Posterior vena cava (tissue), 2 donors: ENCODE measurements at regions not wholly inside any gene's neighbourhood (a gene's known extent, or its start where the extent isn't known, plus 50 kb on each side); places are given as distances from the start of the nearest gene placed in this dataset.

Experiments used
- DNase-seq: peaks from one replicate; pipeline ENCODE4 v3.0.0-alpha.2; 2020; ENCODE audit warnings: low spot score
- intact Hi-C, 2 donors: fragments of 100-400 bp; cut with DNase I; formaldehyde crosslinking; loops; one replicate each; pipeline versions ENCODE4 v1.14.1 to v1.14.2; 2022 to 2023
- donor health status: DM: yes; HTN: yes; CAD: no.
- donor health status: DM: yes; HTN: yes; CAD: no.

- no peak for DNase-seq
- intact Hi-C loops = no loop called here
These were observed 67.8 kb downstream of the GP2 start for GRCh38 chr16:20259541-20259940.

GRCh38 chr16:20257234-20257633, 70.1 kb downstream of the GP2 start:
- DNase-seq = no peak
- intact Hi-C loops = no loop called here

GRCh38 chr16:20255002-20255401, 72.3 kb downstream of the GP2 start:
- no peak for DNase-seq
- intact Hi-C loops = no loop called here

- DNase-seq = no peak
- intact Hi-C loops = no loop called here
These were observed 73.5 kb downstream of the GP2 start for GRCh38 chr16:20253825-20254224.

- intact Hi-C loops = loop anchor here in 1 of 2 donors (5.0 kb wide), 1 partner anchor 523 kb away; no protein-coding TSS in a partner anchor
These were observed 78.1 kb downstream of the GP2 start for GRCh38 chr16:20249211-20249610.

GRCh38 chr16:20247076-20247475, 80.2 kb downstream of the GP2 start:
- intact Hi-C loops = loop anchor here in 1 of 2 donors (5.0 kb wide), 1 partner anchor 525 kb away; no protein-coding TSS in a partner anchor
- no peak for DNase-seq

More at GRCh38 chr16:20249211-20249610, 78.1 kb downstream of the GP2 start:
- no peak for DNase-seq

- no peak for DNase-seq
- intact Hi-C loops = no loop called here
These were observed 83.5 kb downstream of the GP2 start for GRCh38 chr16:20243731-20244281.

GRCh38 chr16:20242568-20243255, 84.6 kb downstream of the GP2 start:
- DNase-seq = no peak
- intact Hi-C loops = no loop called here

GRCh38 chr16:20241321-20241720, 86.0 kb downstream of the GP2 start:
- no peak for DNase-seq
- intact Hi-C loops = no loop called here

- DNase-seq = no peak
- intact Hi-C loops = no loop called here
These were observed 90.6 kb downstream of the GP2 start for GRCh38 chr16:20236579-20237289.

- intact Hi-C loops = no loop called here
- no peak for DNase-seq
These were observed 102.0 kb downstream of the GP2 start for GRCh38 chr16:20225228-20225733.

- intact Hi-C loops = no loop called here
- DNase-seq = no peak
These were observed 106.1 kb downstream of the GP2 start for GRCh38 chr16:20221208-20221607.

- intact Hi-C loops = no loop called here
These were observed 109.2 kb downstream of the GP2 start for GRCh38 chr16:20218093-20218492.

GRCh38 chr16:20216591-20217217, 110.6 kb downstream of the GP2 start:
- no peak for DNase-seq
- intact Hi-C loops = no loop called here

More at GRCh38 chr16:20218093-20218492, 109.2 kb downstream of the GP2 start:
- no peak for DNase-seq

GRCh38 chr16:20214401-20214800, 112.9 kb downstream of the GP2 start:
- DNase-seq = no peak
- intact Hi-C loops = no loop called here

- intact Hi-C loops = no loop called here
- no peak for DNase-seq
These were observed 124.0 kb downstream of the GP2 start for GRCh38 chr16:20203272-20203671.

- no peak for DNase-seq
- intact Hi-C loops = no loop called here
These were observed 124.6 kb downstream of the GP2 start for GRCh38 chr16:20202747-20203146.

- intact Hi-C loops = no loop called here
- no peak for DNase-seq
These were observed 119.1 kb upstream of the GPR139 start for GRCh38 chr16:20192801-20193200.

- intact Hi-C loops = no loop called here
- DNase-seq = no peak
These were observed 117.9 kb upstream of the GPR139 start for GRCh38 chr16:20191566-20191965.

- intact Hi-C loops = no loop called here
These were observed 108.3 kb upstream of the GPR139 start for GRCh38 chr16:20181949-20182348.

More at GRCh38 chr16:20181949-20182348, 108.3 kb upstream of the GPR139 start:
- no peak for DNase-seq
